ENCODE measurements at regions not wholly inside any gene's neighbourhood (a gene's known extent, or its start where the extent isn't known, plus 50 kb on each side); places are given as distances from the start of the nearest gene placed in this dataset.
A peak's percentile ranks its signal among the peaks of the same experiment; 100 is the strongest.

DNA sequence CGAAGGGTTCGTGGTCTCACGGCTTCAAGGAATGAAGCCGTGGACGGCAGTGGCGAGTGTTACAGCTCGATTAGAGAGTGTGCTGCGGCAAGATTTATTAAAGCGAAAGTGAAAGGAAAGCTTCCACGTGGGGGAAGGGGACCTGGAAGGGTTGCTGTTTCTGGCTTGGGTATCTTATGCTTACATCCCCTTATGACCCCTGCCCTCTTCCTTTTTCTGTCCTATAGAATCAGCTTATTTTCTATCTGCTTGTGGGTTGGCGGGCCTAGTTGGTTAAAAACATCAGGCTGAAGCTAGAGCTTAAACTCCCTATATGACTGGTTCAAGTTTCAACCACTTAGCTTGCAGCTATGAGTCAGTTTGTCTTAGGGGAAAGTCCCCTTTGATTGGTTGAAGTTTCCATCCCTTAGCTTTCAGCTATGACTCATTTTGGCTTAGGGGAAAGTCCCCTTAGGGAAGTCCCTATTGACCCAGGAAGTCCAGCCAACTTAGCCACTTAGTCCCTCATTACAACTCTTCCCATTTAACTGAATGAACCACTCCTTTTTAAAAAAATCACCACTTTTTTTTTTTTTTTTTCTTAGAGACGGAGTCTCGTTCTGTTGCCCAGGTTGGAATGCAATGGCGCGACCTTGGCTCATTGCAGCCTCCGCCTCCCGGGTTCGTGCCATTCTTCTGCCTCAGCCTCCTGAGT, 1494.7 kb upstream of the TMEM132C start:
- peak overlapping the region; percentile 73 for H3K4me3 Mint-ChIP-seq
- H3K27me3 Mint-ChIP-seq: no peaks in the 10 kb centered on the region
- peaks cover 33% of the 10 kb centered on the region for H3K9me3 Mint-ChIP-seq
- H3K4me1 Mint-ChIP-seq: peaks cover 16% of the 10 kb centered on the region
- H3K27ac Mint-ChIP-seq: peak overlapping the region; percentile 92
- peak; percentile 72 for ATAC-seq
- H3K36me3 Mint-ChIP-seq (ENCODE audit: low read depth): peaks cover 11% of the 10 kb centered on the region
- DNase-seq: peak; percentile 12

DNA sequence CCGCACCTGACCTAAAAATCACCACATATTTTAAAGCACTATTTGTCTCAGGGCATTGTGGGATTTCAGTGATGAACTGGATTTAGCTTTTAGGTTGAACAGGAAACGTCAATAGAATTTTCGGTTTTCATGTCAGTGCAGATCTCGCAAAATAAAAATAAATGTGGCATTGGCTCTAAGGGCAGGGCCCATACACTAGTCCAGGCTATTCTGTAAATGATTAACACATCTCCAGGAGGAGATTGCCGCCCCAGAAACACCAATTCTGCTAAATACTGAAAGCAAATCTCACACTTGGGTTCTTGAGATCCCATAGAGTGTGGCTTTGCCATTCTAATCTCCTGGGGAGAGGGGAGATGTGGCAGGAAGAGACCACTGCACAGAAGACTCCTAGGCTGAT, 1494.0 kb upstream of the TMEM132C start:
- H3K27ac Mint-ChIP-seq: peak overlapping the region; percentile 92

DNA sequence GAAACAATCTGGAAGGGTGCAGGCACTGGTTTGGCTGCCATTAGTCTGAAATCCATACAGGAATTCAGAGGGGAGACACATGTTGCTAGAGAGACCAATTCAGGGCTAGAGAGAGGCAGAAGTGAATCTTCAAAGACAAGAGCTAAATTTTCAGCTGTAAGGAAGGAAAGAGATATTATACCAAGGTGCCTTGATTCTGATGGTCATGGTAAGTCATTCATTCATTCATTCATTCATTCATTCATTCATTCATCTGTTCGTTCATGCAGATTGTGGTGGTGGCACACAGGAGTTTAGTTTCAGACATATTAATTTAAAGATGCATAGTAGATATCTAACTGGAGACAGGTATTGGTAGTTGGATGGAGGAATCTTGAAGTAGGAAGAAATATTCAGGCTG, 1493.5 kb upstream of the TMEM132C start:
- H3K9me3 Mint-ChIP-seq: peaks cover 33% of the 10 kb centered on the region
- DNase-seq (no peak), ATAC-seq (no peak)
- peaks cover 13% of the 10 kb centered on the region for H3K4me1 Mint-ChIP-seq
- H3K27me3 Mint-ChIP-seq: no peaks in the 10 kb centered on the region
- H3K36me3 Mint-ChIP-seq (ENCODE audit: low read depth): peaks cover 8% of the 10 kb centered on the region
- H3K27ac Mint-ChIP-seq: no peak overlapping the region
- no peak overlapping the region for H3K4me3 Mint-ChIP-seq

More for the DNA sequence above, 1494.0 kb upstream of the TMEM132C start:
- H3K9me3 Mint-ChIP-seq: peaks cover 33% of the 10 kb centered on the region
- no peak for DNase-seq
- H3K27me3 Mint-ChIP-seq: no peaks in the 10 kb centered on the region
- no peak overlapping the region for H3K4me3 Mint-ChIP-seq
- peaks cover 11% of the 10 kb centered on the region for H3K36me3 Mint-ChIP-seq (ENCODE audit: low read depth)
- peaks cover 16% of the 10 kb centered on the region for H3K4me1 Mint-ChIP-seq
- no peak for ATAC-seq

- Mint-ChIP-seq H3K36me3 (ENCODE audit: low read depth) (peaks cover 3% of the 10 kb centered on the region), H3K27me3 (no peaks in the 10 kb centered on the region), H3K4me1 (peaks cover 13% of the 10 kb centered on the region), H3K4me3 (no peak overlapping the region), H3K27ac (no peak overlapping the region), H3K9me3 (peaks cover 27% of the 10 kb centered on the region)
- no peak for ATAC-seq
- DNase-seq: no peak
Measured at GRCh38 chr12:126776026-126776655, 1490.8 kb upstream of the TMEM132C start.

GRCh38 chr12:126780343-126780742, 1486.6 kb upstream of the TMEM132C start:
- H3K9me3 Mint-ChIP-seq: no peaks in the 10 kb centered on the region
- no peak overlapping the region for H3K27ac Mint-ChIP-seq
- ATAC-seq: no peak
- no peak for DNase-seq
- no peaks in the 10 kb centered on the region for H3K27me3 Mint-ChIP-seq
- no peaks in the 10 kb centered on the region for H3K36me3 Mint-ChIP-seq (ENCODE audit: low read depth)
- no peak overlapping the region for H3K4me3 Mint-ChIP-seq
- H3K4me1 Mint-ChIP-seq: no peaks in the 10 kb centered on the region

DNA sequence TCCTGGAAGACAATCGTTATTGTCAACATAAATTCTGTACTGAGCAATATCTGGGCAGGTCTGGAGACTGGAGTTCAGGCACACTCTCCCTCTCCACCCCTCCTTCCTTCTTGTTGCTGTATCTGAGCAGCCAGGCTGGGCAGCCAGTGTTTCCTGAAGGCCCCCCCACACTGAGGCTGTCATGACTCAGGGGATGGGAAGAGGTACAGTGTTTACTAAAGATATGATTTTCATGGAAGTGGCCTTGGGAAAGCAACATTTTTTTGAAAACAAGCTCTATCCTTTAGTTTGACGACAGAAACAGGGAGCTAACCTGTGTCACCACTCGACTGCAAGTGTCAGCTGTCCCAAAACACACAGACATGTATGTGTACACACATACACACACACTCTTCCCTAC, 1485.4 kb upstream of the TMEM132C start:
- no peaks in the 10 kb centered on the region for H3K36me3 Mint-ChIP-seq (ENCODE audit: low read depth)
- H3K27ac Mint-ChIP-seq: no peak overlapping the region
- no peak overlapping the region for H3K4me3 Mint-ChIP-seq
- no peaks in the 10 kb centered on the region for H3K4me1 Mint-ChIP-seq
- ATAC-seq (no peak), DNase-seq (no peak)
- H3K9me3 Mint-ChIP-seq: no peaks in the 10 kb centered on the region
- no peaks in the 10 kb centered on the region for H3K27me3 Mint-ChIP-seq

DNA sequence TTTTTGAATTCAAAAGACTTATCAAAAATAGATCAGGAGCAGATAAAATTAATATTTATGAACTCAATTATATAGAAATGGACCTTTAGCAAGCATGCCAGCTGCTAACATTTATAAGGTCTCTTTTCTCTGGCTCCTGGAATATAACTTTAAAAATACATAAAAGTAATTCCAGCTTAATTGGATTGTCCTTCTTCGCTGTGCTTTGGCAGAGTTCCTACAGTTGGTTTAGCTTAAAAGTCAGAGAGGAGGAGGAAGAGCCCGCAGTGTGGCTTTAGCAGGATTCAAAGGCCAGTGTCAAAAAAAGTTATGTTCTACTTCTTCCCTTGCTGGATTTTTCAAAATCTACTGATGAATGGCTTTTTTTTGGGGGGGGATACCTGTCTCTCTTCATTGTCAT, 1484.9 kb upstream of the TMEM132C start:
- no peak for ATAC-seq
- H3K9me3 Mint-ChIP-seq: no peaks in the 10 kb centered on the region
- H3K36me3 Mint-ChIP-seq (ENCODE audit: low read depth): no peaks in the 10 kb centered on the region
- DNase-seq: no peak
- H3K27ac Mint-ChIP-seq: no peak overlapping the region
- no peaks in the 10 kb centered on the region for H3K27me3 Mint-ChIP-seq
- no peak overlapping the region for H3K4me3 Mint-ChIP-seq
- H3K4me1 Mint-ChIP-seq: no peaks in the 10 kb centered on the region

GRCh38 chr12:126784328-126784921, 1482.5 kb upstream of the TMEM132C start:
- Mint-ChIP-seq H3K27me3 (no peaks in the 10 kb centered on the region), H3K4me3 (no peak overlapping the region), H3K9me3 (no peaks in the 10 kb centered on the region), H3K36me3 (ENCODE audit: low read depth) (no peaks in the 10 kb centered on the region), H3K4me1 (no peaks in the 10 kb centered on the region), H3K27ac (no peak overlapping the region)
- ATAC-seq (no peak), DNase-seq (peak; percentile 23)

DNA sequence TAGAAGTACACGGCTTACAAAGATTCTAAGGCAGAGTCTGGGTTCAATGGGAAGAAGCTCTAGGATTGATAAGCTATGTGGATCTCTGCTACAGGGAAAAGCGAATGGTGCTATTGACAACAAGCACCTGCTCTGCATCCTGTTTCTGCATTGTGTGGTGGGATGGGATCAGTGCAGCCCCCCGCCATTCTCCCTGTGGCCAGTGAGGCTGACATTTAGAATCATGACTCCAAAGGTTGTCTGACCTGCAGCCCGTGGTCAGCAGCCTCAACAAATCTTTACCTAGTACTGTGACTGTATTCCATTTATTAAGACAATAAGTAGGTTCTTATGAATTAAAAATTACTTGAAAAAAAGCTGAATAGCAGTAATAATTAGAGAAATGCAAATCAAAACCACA, 1477.0 kb upstream of the TMEM132C start:
- no peak for ATAC-seq

DNA sequence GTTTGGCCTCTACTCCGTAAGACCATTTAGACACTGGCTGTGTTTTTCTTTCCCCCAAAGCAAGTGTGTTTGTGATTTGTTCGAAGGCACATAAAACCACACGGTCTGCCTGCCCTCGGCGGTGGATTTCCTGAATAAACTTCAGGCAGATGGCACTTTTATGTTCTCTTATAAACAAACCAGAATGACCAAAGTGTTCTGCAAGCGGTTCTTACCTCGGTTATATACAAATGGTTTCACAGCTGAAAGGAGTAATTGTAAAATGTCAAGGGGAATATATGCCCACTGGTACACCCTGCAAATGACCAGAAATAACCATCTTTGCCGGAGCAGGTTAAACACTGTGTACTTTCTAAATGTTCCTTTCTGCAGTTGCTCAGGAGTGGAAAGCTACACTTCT, 1475.8 kb upstream of the TMEM132C start:
- no peaks in the 10 kb centered on the region for H3K4me1 Mint-ChIP-seq
- H3K27ac Mint-ChIP-seq: no peak overlapping the region
- H3K9me3 Mint-ChIP-seq: no peaks in the 10 kb centered on the region
- no peaks in the 10 kb centered on the region for H3K36me3 Mint-ChIP-seq (ENCODE audit: low read depth)
- ATAC-seq: no peak
- DNase-seq: no peak
- H3K27me3 Mint-ChIP-seq: no peaks in the 10 kb centered on the region
- H3K4me3 Mint-ChIP-seq: no peak overlapping the region

More for the DNA sequence above, 1477.0 kb upstream of the TMEM132C start:
- no peaks in the 10 kb centered on the region for H3K36me3 Mint-ChIP-seq (ENCODE audit: low read depth)
- no peaks in the 10 kb centered on the region for H3K9me3 Mint-ChIP-seq
- H3K27me3 Mint-ChIP-seq: no peaks in the 10 kb centered on the region
- no peak overlapping the region for H3K27ac Mint-ChIP-seq
- no peak for DNase-seq
- no peak overlapping the region for H3K4me3 Mint-ChIP-seq
- H3K4me1 Mint-ChIP-seq: no peaks in the 10 kb centered on the region

- Mint-ChIP-seq H3K4me3 (no peak overlapping the region), H3K9me3 (no peaks in the 10 kb centered on the region), H3K36me3 (ENCODE audit: low read depth) (no peaks in the 10 kb centered on the region), H3K27ac (no peak overlapping the region), H3K4me1 (no peaks in the 10 kb centered on the region), H3K27me3 (no peaks in the 10 kb centered on the region)
- DNase-seq (no peak), ATAC-seq (no peak)
Measured at GRCh38 chr12:126792411-126792810, 1474.6 kb upstream of the TMEM132C start.

- no peaks in the 10 kb centered on the region for H3K4me1 Mint-ChIP-seq
- no peak for DNase-seq
- H3K27ac Mint-ChIP-seq: no peak overlapping the region
- no peaks in the 10 kb centered on the region for H3K36me3 Mint-ChIP-seq (ENCODE audit: low read depth)
- H3K9me3 Mint-ChIP-seq: no peaks in the 10 kb centered on the region
- H3K27me3 Mint-ChIP-seq: no peaks in the 10 kb centered on the region
- H3K4me3 Mint-ChIP-seq: no peak overlapping the region
- ATAC-seq: no peak
Measured at GRCh38 chr12:126797525-126797924, 1469.4 kb upstream of the TMEM132C start.

GRCh38 chr12:126798449-126798848, 1468.5 kb upstream of the TMEM132C start:
- no peaks in the 10 kb centered on the region for H3K36me3 Mint-ChIP-seq (ENCODE audit: low read depth)
- H3K27me3 Mint-ChIP-seq: no peaks in the 10 kb centered on the region
- no peak overlapping the region for H3K4me3 Mint-ChIP-seq
- DNase-seq (no peak), ATAC-seq (no peak)
- H3K27ac Mint-ChIP-seq: no peak overlapping the region
- no peaks in the 10 kb centered on the region for H3K4me1 Mint-ChIP-seq
- H3K9me3 Mint-ChIP-seq: no peaks in the 10 kb centered on the region

DNA sequence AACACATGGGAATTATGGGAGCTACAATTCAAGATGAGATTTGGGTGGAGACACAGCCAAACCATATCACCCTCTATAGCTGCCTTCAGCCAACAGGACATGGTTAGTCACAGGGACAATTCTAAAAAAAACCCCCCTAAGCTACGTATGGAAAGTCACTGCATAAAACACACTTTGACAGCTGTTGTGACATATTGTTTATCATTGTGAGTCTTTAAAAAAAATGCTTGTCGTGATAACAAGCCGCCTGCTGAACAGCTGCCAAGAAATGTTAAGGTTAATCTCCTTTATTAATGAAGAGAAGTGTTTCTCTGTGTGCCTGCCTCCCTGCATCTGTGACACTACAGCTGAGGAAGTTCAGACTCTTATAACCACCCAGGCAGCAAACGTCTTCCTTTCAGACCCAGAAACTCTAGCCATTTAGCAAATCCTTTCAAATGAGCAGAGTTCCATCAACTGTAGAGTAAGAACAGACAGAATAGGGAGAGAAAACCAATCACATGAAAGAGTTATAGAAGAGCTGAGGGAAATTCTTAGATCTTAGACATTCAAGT, 1459.6 kb upstream of the TMEM132C start:
- no peak overlapping the region for H3K4me3 Mint-ChIP-seq
- H3K4me1 Mint-ChIP-seq: no peaks in the 10 kb centered on the region
- DNase-seq: no peak
- H3K36me3 Mint-ChIP-seq (ENCODE audit: low read depth): no peaks in the 10 kb centered on the region
- ATAC-seq: no peak
- H3K27ac Mint-ChIP-seq: no peak overlapping the region
- H3K9me3 Mint-ChIP-seq: no peaks in the 10 kb centered on the region
- no peaks in the 10 kb centered on the region for H3K27me3 Mint-ChIP-seq

- no peaks in the 10 kb centered on the region for H3K27me3 Mint-ChIP-seq
- no peaks in the 10 kb centered on the region for H3K4me1 Mint-ChIP-seq
- no peak for ATAC-seq
- no peaks in the 10 kb centered on the region for H3K36me3 Mint-ChIP-seq (ENCODE audit: low read depth)
- peaks cover 4% of the 10 kb centered on the region for H3K9me3 Mint-ChIP-seq
- H3K4me3 Mint-ChIP-seq: no peak overlapping the region
- DNase-seq: no peak
- no peak overlapping the region for H3K27ac Mint-ChIP-seq
Measured at GRCh38 chr12:126811391-126811790, 1455.6 kb upstream of the TMEM132C start.
